Spinal cord (tissue), 9 donors: ENCODE measurements at regions not wholly inside any gene's neighbourhood (a gene's known extent, or its start where the extent isn't known, plus 50 kb on each side); places are given as distances from the start of the nearest gene placed in this dataset.
A peak's percentile ranks its signal among the peaks of the same experiment; 100 is the strongest.

Experiments used
- DNase-seq, 6 donors: peaks; one replicate each; pipeline versions ENCODE4 v3.0.0 to v3.0.0-alpha.2; 2013 to 2015; ENCODE audit warnings: low spot score in 6 of 6, low read depth in 4 of 6
- H3K27ac ChIP-seq: one replicate; pipeline ENCODE4 v1.5.1; 2013; ENCODE audit warnings: low read depth, low read length, control low read depth
- H3K27me3 ChIP-seq: one replicate; pipeline ENCODE4 v1.6.1; 2013; ENCODE audit warnings: low read length; ENCODE audit not compliant: control insufficient read depth, insufficient read depth
- H3K36me3 ChIP-seq: one replicate; pipeline ENCODE4 v1.6.1; 2013; ENCODE audit warnings: low read length; ENCODE audit not compliant: control insufficient read depth, insufficient read depth
- H3K4me1 ChIP-seq: one replicate; pipeline ENCODE4 v1.6.1; 2013; ENCODE audit warnings: low read length; ENCODE audit not compliant: control insufficient read depth, insufficient read depth
- H3K4me3 ChIP-seq: one replicate; pipeline ENCODE4 v1.5.1; 2013; ENCODE audit warnings: low read depth, low read length, control low read depth
- H3K9me3 ChIP-seq: one replicate; pipeline ENCODE4 v1.6.1; 2013; ENCODE audit warnings: low read length; ENCODE audit not compliant: control insufficient read depth, insufficient read depth
- WGBS: methylation state at CpG from one replicate; pipeline ENCODE4 v1.1.5; 2013; ENCODE audit warnings: missing lambda C conversion rate; ENCODE audit not compliant: insufficient coverage; 5-methylcytosine and 5-hydroxymethylcytosine counted together
- donor health status: healthy.

DNA sequence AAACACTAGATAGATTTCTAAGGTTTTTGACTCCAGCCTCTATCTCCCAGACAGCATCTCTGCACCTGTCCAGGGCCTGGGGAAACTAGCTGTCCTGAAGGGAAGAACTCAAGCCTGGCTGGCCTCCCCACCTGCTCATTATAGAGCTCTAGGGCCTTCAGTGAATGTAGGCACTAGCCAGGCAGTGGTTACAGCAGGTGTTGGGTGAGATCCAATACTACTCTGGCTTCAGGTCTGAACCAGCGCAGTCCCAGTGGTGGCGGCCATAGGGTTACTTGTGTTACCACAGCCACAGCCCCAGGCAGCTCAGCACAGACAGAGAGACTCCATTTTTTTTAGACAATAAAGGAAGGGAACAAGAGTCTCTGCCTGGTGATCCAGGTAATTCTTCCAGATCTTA, 449.2 kb downstream of the IRX1 start:
- H3K36me3 ChIP-seq, result no peaks in the 10 kb centered on the region
- no peak for DNase-seq
- no peaks in the 10 kb centered on the region for H3K9me3 ChIP-seq
- WGBS, result no CpG with 5 or more reads among the region's 2 CpGs
- H3K27ac ChIP-seq, result no peak overlapping the region
- H3K4me1 ChIP-seq, result no peaks in the 10 kb centered on the region
- no peak overlapping the region for H3K4me3 ChIP-seq
- no peaks in the 10 kb centered on the region for H3K27me3 ChIP-seq

DNA sequence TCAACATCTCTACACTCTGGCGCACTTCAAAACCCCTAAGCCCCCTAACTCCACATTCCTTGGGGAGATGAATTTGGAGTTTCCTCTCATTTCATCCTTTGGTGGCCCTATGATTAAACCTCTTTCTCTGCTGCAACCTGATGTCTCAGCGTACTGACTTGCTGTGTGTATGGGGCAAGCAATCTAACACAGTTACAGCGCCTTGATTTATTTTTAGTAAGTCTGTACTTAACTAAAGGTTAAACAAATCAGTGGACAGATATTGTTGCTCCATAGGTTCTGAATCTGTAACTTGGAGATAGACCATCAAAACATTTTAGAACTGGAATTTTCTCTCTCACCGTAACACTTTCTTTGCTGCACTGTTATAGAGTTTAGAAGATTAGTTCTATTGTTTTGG, 452.8 kb downstream of the IRX1 start:
- H3K27ac ChIP-seq, result no peak overlapping the region
- H3K4me1 ChIP-seq, result no peaks in the 10 kb centered on the region
- H3K4me3 ChIP-seq, result no peak overlapping the region
- no peak for DNase-seq
- no peaks in the 10 kb centered on the region for H3K36me3 ChIP-seq
- no peaks in the 10 kb centered on the region for H3K27me3 ChIP-seq
- no CpG with 5 or more reads among the region's 4 CpGs for WGBS
- no peaks in the 10 kb centered on the region for H3K9me3 ChIP-seq

DNA sequence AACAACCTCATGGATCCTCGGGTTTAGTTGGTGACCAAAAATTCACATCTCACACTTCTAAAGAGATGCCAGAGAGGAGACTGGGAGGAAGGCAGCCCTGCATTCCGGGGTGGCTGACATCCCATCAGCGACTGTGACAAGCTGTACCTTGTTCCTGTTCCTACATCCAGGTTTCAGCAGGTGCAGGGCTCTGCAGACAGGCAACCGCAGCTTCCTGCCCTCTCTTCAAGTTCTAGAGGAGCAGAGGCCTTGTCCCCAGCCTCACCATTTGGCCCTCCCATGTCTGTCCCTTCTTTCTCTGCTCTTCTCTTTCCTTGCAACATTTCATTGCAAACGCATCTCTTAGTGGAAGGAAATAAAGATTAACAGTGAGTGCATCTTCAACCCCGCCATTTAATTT, 454.6 kb downstream of the IRX1 start:
- H3K36me3 ChIP-seq, result no peaks in the 10 kb centered on the region
- H3K27me3 ChIP-seq, result no peaks in the 10 kb centered on the region
- 100% methylated on average over 3 of the region's 6 CpGs for WGBS

DNA sequence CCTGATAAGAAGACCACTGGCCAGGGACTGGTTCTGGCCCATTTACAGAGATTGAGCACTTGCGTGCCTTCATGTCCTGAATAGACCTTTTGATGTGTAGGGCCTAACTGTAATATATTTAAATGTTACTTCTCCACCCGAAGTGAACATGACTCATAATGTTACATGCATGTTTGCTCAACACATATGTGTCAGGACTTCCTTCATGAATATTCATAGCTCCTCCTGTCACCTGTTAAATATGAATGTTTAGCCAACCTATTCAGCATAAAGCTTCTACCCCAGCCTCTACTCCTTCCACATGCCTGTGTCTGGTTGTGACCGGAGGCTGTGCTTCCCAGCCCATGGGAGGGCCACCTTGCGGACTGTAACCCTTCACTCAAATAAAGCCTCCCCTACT, 457.5 kb downstream of the IRX1 start:
- WGBS, result 100% methylated on average over 2 of the region's 4 CpGs
- no peaks in the 10 kb centered on the region for H3K9me3 ChIP-seq
- no peaks in the 10 kb centered on the region for H3K36me3 ChIP-seq
- H3K27me3 ChIP-seq, result no peaks in the 10 kb centered on the region
- no peak for DNase-seq
- no peaks in the 10 kb centered on the region for H3K4me1 ChIP-seq
- H3K4me3 ChIP-seq, result no peak overlapping the region
- no peak overlapping the region for H3K27ac ChIP-seq

More for the DNA sequence above, 454.6 kb downstream of the IRX1 start:
- H3K9me3 ChIP-seq, result no peaks in the 10 kb centered on the region
- H3K4me3 ChIP-seq, result no peak overlapping the region
- H3K27ac ChIP-seq, result no peak overlapping the region
- DNase-seq, result no peak
- no peaks in the 10 kb centered on the region for H3K4me1 ChIP-seq

DNA sequence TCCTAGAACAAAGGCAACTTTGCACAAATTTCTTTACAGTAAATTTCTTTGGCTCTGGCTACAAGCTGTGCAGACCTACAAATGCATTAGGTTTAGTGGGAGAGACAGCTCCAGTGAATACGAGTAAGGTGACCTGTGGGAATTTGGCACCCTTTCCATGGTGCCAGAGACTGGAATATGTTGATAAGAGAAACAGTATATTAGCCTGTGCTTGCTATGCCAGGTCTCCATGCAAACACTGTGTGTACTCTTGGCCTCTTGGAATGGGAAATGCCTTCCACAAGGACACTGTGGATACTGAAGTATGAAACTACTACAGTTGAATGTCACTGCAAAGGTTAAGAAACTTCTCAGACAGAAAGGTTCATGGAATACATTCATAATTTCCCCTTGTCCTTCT, 458.5 kb downstream of the IRX1 start:
- 80% methylated on average over 1 of the region's 1 CpG for WGBS
- no peak for DNase-seq
- H3K36me3 ChIP-seq, result no peaks in the 10 kb centered on the region
- H3K4me3 ChIP-seq, result no peak overlapping the region
- H3K27me3 ChIP-seq, result no peaks in the 10 kb centered on the region
- H3K9me3 ChIP-seq, result no peaks in the 10 kb centered on the region
- no peaks in the 10 kb centered on the region for H3K4me1 ChIP-seq
- no peak overlapping the region for H3K27ac ChIP-seq

DNA sequence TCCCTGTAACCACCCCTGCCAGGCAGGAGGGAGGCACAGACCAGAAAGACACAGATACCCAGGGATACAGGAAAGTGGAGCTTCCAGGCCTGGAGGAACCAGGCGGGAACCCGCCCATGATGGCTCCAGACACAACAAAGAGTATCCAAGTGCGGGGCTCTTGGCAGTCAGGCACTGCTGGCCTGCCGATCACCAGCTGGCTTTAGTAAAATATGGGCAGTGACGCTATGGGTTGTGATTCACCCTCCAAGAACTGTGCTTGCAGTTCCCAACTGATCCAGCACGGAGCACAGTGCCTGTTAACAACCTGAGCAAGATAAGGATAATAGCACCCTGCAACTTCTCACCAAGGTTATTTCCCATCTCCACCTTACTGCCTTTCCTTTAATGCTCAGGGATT, 463.3 kb downstream of the IRX1 start:
- H3K4me3 ChIP-seq, result no peak overlapping the region
- DNase-seq, result no peak
- WGBS, result 73% methylated on average over 6 of the region's 6 CpGs
- no peaks in the 10 kb centered on the region for H3K36me3 ChIP-seq
- H3K27ac ChIP-seq, result no peak overlapping the region
- H3K4me1 ChIP-seq, result no peaks in the 10 kb centered on the region
- no peaks in the 10 kb centered on the region for H3K27me3 ChIP-seq
- no peaks in the 10 kb centered on the region for H3K9me3 ChIP-seq

DNA sequence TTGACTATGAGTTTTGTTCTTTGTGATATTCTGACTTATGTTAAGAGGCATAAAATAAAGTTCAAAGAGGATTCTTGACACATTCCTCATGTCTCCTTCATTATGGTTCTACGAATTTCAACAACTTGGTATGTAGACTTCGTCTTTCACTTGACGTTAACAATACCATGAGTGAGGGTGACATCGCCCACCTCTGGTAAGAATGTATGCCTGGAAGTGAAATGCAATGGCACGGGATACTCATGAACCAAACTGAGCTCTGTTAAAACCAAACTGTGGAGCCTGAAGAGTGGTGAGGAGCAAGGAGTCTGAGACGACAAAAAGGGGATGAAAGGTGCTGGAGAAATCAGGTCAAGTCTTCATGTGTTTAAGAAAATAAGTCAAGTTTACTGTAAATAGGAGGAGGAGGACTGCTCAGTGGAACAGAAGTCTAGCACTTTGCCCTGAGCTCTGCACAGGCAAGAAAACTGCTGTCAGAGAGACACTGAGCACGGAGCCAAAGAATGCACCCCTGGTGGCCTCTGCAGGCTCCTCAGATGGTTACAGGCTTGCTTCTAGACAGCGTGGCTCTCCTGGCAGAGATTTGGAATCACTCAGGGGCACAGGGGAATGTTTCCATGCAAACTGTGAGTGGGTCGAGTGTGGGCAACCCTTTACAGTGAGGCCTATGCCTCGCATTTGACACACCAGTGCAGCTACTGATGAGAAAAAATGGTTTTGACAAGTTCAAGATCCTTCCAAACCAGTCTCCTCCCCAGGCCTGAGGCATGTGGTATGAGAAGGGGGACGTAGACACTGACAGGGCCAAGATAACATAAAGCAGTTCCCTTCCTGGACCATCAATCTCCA, 470.1 kb downstream of the IRX1 start:
- Histone ChIP-seq H3K9me3 (no peaks in the 10 kb centered on the region), H3K4me1 (no peaks in the 10 kb centered on the region), H3K27ac (no peak overlapping the region), H3K4me3 (no peak overlapping the region), H3K36me3 (no peaks in the 10 kb centered on the region), H3K27me3 (no peaks in the 10 kb centered on the region)
- WGBS, result 69% methylated on average over 5 of the region's 11 CpGs
- DNase-seq, result peak in 1 of 6 donors; percentile 4

DNA sequence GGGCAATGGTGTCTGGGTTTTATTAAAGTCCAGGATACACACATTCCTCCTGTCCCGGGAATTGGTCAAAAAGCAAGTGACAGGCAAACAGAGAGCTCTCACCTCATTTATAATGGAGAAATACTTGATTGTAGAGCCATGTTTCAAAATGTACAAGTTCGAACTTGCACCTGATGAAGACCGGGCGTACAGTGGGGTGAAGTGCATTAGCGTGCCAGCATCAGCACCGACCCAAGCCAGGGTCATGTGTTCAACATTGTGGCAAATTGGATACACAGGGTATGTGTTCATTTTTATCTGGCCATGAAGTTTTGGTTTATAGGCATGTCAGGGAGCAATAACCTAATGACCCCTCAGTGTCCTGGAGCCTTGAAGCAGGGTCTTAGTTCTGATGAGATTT, 472.5 kb downstream of the IRX1 start:
- DNase-seq, result no peak
- Histone ChIP-seq H3K36me3 (no peaks in the 10 kb centered on the region), H3K27me3 (no peaks in the 10 kb centered on the region), H3K4me3 (no peak overlapping the region), H3K27ac (no peak overlapping the region), H3K4me1 (no peaks in the 10 kb centered on the region), H3K9me3 (no peaks in the 10 kb centered on the region)
- 97% methylated on average over 5 of the region's 6 CpGs for WGBS

DNA sequence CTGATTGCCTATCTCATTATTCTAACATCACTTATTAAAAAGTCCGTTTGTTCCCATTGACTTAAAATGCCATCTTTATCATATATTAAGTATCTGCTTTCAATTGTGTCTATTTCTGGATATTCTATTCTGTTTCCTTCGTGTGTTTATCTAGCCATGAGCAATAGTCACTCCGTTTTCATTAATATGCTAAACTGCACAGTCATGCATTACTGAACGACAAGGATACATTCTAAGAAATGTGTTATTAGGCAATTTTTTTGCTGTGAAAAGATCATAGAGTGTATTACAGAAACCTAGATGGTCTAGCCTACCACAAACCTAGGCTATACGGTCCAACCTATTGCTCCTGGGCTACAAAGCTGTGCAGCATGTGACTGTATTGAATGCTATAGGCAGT, 482.9 kb downstream of the IRX1 start:
- no peaks in the 10 kb centered on the region for H3K27me3 ChIP-seq
- no peak overlapping the region for H3K4me3 ChIP-seq
- no peak overlapping the region for H3K27ac ChIP-seq
- WGBS, result no CpG with 5 or more reads among the region's 5 CpGs
- no peaks in the 10 kb centered on the region for H3K9me3 ChIP-seq
- DNase-seq, result no peak
- H3K36me3 ChIP-seq, result no peaks in the 10 kb centered on the region
- no peaks in the 10 kb centered on the region for H3K4me1 ChIP-seq

DNA sequence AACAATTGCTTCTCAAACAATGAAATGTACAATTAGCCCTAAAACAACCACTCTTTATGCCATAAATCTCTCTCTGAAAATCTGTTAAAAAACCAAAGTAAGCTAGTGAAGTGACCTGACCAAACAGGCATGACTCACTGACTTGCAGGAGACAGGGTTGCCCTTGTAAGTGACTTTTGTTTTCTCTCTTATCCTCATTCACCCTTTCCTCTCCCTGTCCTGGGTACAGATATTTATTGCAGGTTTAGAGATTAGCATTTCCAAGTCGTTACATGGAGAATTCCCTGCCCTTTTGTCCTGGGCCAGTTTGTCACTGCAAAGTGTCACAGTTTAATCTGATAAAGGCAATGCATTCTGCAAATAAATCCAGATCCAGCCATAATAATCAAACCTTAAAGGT, 484.2 kb downstream of the IRX1 start:
- Histone ChIP-seq H3K4me3 (no peak overlapping the region), H3K4me1 (no peaks in the 10 kb centered on the region), H3K27ac (no peak overlapping the region), H3K9me3 (no peaks in the 10 kb centered on the region), H3K27me3 (no peaks in the 10 kb centered on the region), H3K36me3 (no peaks in the 10 kb centered on the region)
- WGBS, result no CpG with 5 or more reads among the region's 1 CpG
- no peak for DNase-seq
